Ovary (tissue), 7 donors: ENCODE measurements at regions not wholly inside any gene's neighbourhood (a gene's known extent, or its start where the extent isn't known, plus 50 kb on each side); places are given as distances from the start of the nearest gene placed in this dataset.

ENCODE experiments used
- DNase-seq, 5 donors: peaks; one replicate each; pipeline ENCODE4 v3.0.0-alpha.2; 2019 to 2020
- H3K27ac ChIP-seq, 2 donors: fragments of 200-600 bp; one replicate each; pipeline versions ENCODE4 v1.5.1 to v1.8.0; 2019 to 2022
- H3K27me3 ChIP-seq: fragments of 200-600 bp; one replicate; pipeline ENCODE4 v1.8.0; 2022
- H3K36me3 ChIP-seq: fragments of 200-600 bp; sonication (generic); one replicate; pipeline ENCODE4 v1.5.1; 2019
- H3K4me1 ChIP-seq: one replicate; pipeline ENCODE4 v1.8.1; 2013; ENCODE audit warnings: mild to moderate bottlenecking, moderate library complexity; ENCODE audit not compliant: insufficient read depth
- H3K4me3 ChIP-seq: fragments of 200-600 bp; sonication (generic); one replicate; pipeline ENCODE4 v1.5.1; 2017
- H3K9me3 ChIP-seq, 2 donors: fragments of 200-600 bp in 1 of 2; sonication (generic) in 1 of 2; one replicate each; pipeline versions ENCODE4 v1.5.1 to v1.8.1; 2013 to 2019; ENCODE audit warnings: mild to moderate bottlenecking in 1 of 2, moderate library complexity in 1 of 2
- CTCF ChIP-seq, 3 donors: fragments of 450-650 bp in 2 of 3; fragments of 200-600 bp in 1 of 3; IDR thresholded peaks; one replicate each; pipeline versions ENCODE4 v1.5.1 to v1.8.0; 2016 to 2022; ENCODE audit warnings: antibody characterized with exemption in 3 of 3, mild to moderate bottlenecking in 1 of 3
- EP300 ChIP-seq: sonication (generic); formaldehyde crosslinking; IDR thresholded peaks from one replicate; pipeline ENCODE4 v1.6.1; 2017; ENCODE audit warnings: antibody characterized with exemption
- POLR2A ChIP-seq: fragments of 450-650 bp; IDR thresholded peaks from one replicate; pipeline ENCODE4 v1.6.1; 2017; ENCODE audit warnings: antibody characterized with exemption, mild to moderate bottlenecking, moderate library complexity
- WGBS, 3 donors: extraction: QIAGEN DNeasy Blood & Tissue Kit in 1 of 3; methylation state at CpG; one replicate each; pipeline versions ENCODE4 v1.1.5 to v1.1.7; 2013 to 2017; 5-methylcytosine and 5-hydroxymethylcytosine counted together
- intact Hi-C, 4 donors: fragments of 100-400 bp; cut with DNase I; formaldehyde crosslinking; loops; one replicate each; pipeline versions ENCODE4 v1.11.0 to v1.15.1; 2022 to 2023
- donor health status: DM: no; HTN: no; CAD: no; lungs with moderate emphysema.
- donor health status: DM: no; HTN: no; CAD: no.
- donor health status: Bipolar disorder and iron deficiency.
- donor health status: DM: no; HTN: no; CAD: no.
- donor health status: DM: yes; HTN: yes; CAD: no.

GRCh38 chr20:43824309-43825050 lies 90.2 kb upstream of the TOX2 start:
- no peak overlapping the region for H3K27ac ChIP-seq
- no peaks in the 10 kb centered on the region for H3K4me1 ChIP-seq
- no peak for DNase-seq
- no peak for TF ChIP-seq EP300
- TF ChIP-seq CTCF (IDR thresholded peaks at IDR 0.05): no peak
- no peak for TF ChIP-seq POLR2A
- H3K4me3 ChIP-seq: no peak overlapping the region
- H3K36me3 ChIP-seq: no peaks in the 10 kb centered on the region
- WGBS, 3 donors: 41 to 46% (median 42%) methylated on average over 9 of the region's 9 CpGs
- intact Hi-C loops: no loop called here
- H3K27me3 ChIP-seq: no peaks in the 10 kb centered on the region
- no peaks in the 10 kb centered on the region for H3K9me3 ChIP-seq

- Histone ChIP-seq H3K27ac (no peak overlapping the region), H3K4me1 (no peaks in the 10 kb centered on the region), H3K9me3 (no peaks in the 10 kb centered on the region), H3K36me3 (no peaks in the 10 kb centered on the region), H3K27me3 (no peaks in the 10 kb centered on the region), H3K4me3 (no peak overlapping the region)
- TF ChIP-seq CTCF (IDR thresholded peaks at IDR 0.05) (no peak), EP300 (no peak), POLR2A (no peak)
- DNase-seq: no peak
- intact Hi-C loops: no loop called here
- 81 to 85% (median 83%) methylated on average over 3 of the region's 3 CpGs for WGBS, 3 donors
Measured at GRCh38 chr20:43821795-43822194, 92.9 kb upstream of the TOX2 start.

- TF ChIP-seq EP300 (no peak), CTCF (IDR thresholded peaks at IDR 0.05) (no peak), POLR2A (no peak)
- DNase-seq: no peak
- WGBS, 3 donors: 75 to 88% (median 79%) methylated on average over 7 of the region's 7 CpGs
- H3K36me3 ChIP-seq: no peaks in the 10 kb centered on the region
- H3K27ac ChIP-seq: no peak overlapping the region
- H3K27me3 ChIP-seq: no peaks in the 10 kb centered on the region
- no peaks in the 10 kb centered on the region for H3K9me3 ChIP-seq
- intact Hi-C loops: no loop called here
- no peak overlapping the region for H3K4me3 ChIP-seq
- H3K4me1 ChIP-seq: no peaks in the 10 kb centered on the region
Measured at GRCh38 chr20:43820731-43821330, 93.8 kb upstream of the TOX2 start.

- TF ChIP-seq EP300: no peak
- no peak for TF ChIP-seq CTCF (IDR thresholded peaks at IDR 0.05)
- no peak for TF ChIP-seq POLR2A
- H3K4me1 ChIP-seq: no peaks in the 10 kb centered on the region
- H3K36me3 ChIP-seq: no peaks in the 10 kb centered on the region
- H3K4me3 ChIP-seq: no peak overlapping the region
- no peaks in the 10 kb centered on the region for H3K9me3 ChIP-seq
- H3K27ac ChIP-seq: no peak overlapping the region
- H3K27me3 ChIP-seq: no peaks in the 10 kb centered on the region
- intact Hi-C loops: no loop called here
- DNase-seq: no peak
Measured at GRCh38 chr20:43812216-43812615, 85.4 kb upstream of the GTSF1L start.
